ENCODE measurements at regions not wholly inside any gene's neighbourhood (a gene's known extent, or its start where the extent isn't known, plus 50 kb on each side); places are given as distances from the start of the nearest gene placed in this dataset.

GRCh38 chr5:7978114-7978513, 109.2 kb downstream of the MTRR start:
- no peak for DNase-seq (ENCODE audit: low read depth)
- H3K4me3 ChIP-seq (ENCODE audit: low read depth, low read length), result no peak overlapping the region
- TF ChIP-seq CTCF (conservative IDR thresholded peaks at IDR 0.05; ENCODE audit: low read depth, low read length), result no peak

GRCh38 chr5:7978991-7979390, 110.0 kb downstream of the MTRR start:
- TF ChIP-seq CTCF (conservative IDR thresholded peaks at IDR 0.05; ENCODE audit: low read depth, low read length), result no peak
- H3K4me3 ChIP-seq (ENCODE audit: low read depth, low read length), result no peak overlapping the region
- no peak for DNase-seq (ENCODE audit: low read depth)

DNA sequence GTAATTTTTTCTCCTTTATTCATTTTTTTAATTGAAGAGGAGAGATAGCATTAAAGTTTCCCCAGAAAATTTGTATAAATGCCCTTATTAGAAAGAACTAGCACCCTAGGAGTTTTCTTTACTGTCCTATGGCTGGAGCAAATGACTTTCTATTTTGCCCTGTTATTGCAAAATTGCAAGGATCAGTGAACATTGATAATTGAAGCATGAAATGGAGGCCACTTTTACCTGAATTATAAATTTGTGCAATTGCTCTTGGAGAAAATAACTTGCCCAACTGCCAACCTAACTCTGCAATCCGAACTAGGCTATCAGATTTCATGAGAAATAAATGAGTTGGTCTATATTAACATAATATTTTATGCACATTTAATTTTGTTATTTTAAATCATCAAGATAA, 111.9 kb downstream of the MTRR start:
- no peak for TF ChIP-seq CTCF (conservative IDR thresholded peaks at IDR 0.05; ENCODE audit: low read depth, low read length)

GRCh38 chr5:7983433-7983832, 114.5 kb downstream of the MTRR start:
- no peak overlapping the region for H3K4me3 ChIP-seq (ENCODE audit: low read depth, low read length)
- TF ChIP-seq CTCF (conservative IDR thresholded peaks at IDR 0.05; ENCODE audit: low read depth, low read length), result no peak
- DNase-seq (ENCODE audit: low read depth), result no peak

More for the DNA sequence above, 111.9 kb downstream of the MTRR start:
- H3K4me3 ChIP-seq (ENCODE audit: low read depth, low read length), result no peak overlapping the region
- no peak for DNase-seq (ENCODE audit: low read depth)

GRCh38 chr5:7991125-7991821, 122.3 kb downstream of the MTRR start:
- TF ChIP-seq CTCF (conservative IDR thresholded peaks at IDR 0.05; ENCODE audit: low read depth, low read length), result no peak
- no peak overlapping the region for H3K4me3 ChIP-seq (ENCODE audit: low read depth, low read length)
- DNase-seq (ENCODE audit: low read depth), result no peak

- TF ChIP-seq CTCF (conservative IDR thresholded peaks at IDR 0.05; ENCODE audit: low read depth, low read length), result no peak
- DNase-seq (ENCODE audit: low read depth), result no peak
- H3K4me3 ChIP-seq (ENCODE audit: low read depth, low read length), result no peak overlapping the region
Measured at GRCh38 chr5:7995688-7996294, 126.8 kb downstream of the MTRR start.

GRCh38 chr5:8005416-8005815, 136.5 kb downstream of the MTRR start:
- no peak overlapping the region for H3K4me3 ChIP-seq (ENCODE audit: low read depth, low read length)
- no peak for TF ChIP-seq CTCF (conservative IDR thresholded peaks at IDR 0.05; ENCODE audit: low read depth, low read length)
- no peak for DNase-seq (ENCODE audit: low read depth)

All from choroid plexus epithelial cell (primary cell).